ENCODE measurements at regions not wholly inside any gene's neighbourhood (a gene's known extent, or its start where the extent isn't known, plus 50 kb on each side); places are given as distances from the start of the nearest gene placed in this dataset.

DNA sequence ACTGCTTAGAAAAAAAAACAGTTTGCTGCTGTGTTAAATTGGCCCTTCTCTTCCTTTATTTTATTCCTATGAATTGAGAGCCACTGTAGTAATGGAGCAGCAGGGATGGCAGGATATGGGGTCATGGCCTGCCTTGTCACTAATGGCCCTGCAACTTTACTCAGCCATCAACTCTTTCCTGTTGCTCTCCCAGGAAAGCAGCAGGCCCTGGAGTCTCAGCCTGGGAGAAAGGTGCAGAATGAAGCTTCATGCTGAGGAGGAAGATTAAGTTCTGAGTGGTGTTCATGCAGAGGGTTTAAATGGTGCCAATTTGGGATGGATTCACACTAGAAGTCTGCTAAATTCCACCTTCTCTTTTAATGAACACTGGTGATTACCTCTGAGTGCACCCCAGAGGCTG is 285.6 kb downstream of the GPAT3 start:
- no peak for TF ChIP-seq CTCF (IDR thresholded peaks at IDR 0.05)
- TF ChIP-seq POLR2A (IDR thresholded peaks at IDR 0.05): no peak
